NCI-H748 treated with DMSO at 0.1 percent for 48 hours (cell line): ENCODE measurements at regions not wholly inside any gene's neighbourhood (a gene's known extent, or its start where the extent isn't known, plus 50 kb on each side); places are given as distances from the start of the nearest gene placed in this dataset.

ENCODE experiments used
- DNase-seq: peaks from one replicate; lab custom pipeline; 2025; lab: John Stamatoyannopoulos, UW

DNA sequence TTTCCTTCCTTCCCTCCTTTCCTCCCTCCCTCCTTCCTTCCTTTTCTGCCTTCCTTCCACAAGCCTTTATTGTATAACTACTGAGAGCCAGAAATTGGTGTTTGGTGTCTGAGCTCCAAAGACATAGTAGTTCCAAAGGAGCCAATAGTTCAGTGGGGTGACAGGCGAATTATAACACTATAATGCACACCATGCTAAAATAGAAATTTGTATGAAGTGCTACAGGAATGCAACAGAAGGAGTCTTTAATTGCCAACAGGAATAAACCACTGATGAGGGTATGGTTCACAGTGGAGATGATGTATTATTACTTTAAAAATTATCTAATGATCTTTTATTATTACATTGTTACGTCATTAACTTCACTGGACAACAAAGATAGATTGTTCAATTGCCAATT, 158.8 kb upstream of the SP8 start:
- no peak for DNase-seq

DNA sequence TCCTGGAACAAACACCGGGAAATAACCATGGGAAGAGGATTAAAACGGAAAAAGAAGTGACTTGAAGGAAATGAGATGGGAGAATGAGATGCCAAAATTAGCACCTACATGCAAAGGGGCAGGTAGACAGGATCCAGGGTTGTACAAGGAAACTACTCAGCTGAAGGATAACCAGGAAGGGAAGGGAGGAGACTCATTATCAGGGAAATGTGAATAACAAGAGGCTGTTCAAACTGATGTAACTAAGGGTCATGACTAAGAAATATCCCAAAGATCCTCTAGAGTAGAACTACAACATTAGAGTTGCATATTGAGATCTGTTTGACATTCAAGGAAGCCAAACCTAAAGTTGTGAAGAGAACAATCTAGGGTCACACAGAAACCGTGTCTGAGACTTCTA, 166.2 kb upstream of the SP8 start:
- DNase-seq: no peak

DNA sequence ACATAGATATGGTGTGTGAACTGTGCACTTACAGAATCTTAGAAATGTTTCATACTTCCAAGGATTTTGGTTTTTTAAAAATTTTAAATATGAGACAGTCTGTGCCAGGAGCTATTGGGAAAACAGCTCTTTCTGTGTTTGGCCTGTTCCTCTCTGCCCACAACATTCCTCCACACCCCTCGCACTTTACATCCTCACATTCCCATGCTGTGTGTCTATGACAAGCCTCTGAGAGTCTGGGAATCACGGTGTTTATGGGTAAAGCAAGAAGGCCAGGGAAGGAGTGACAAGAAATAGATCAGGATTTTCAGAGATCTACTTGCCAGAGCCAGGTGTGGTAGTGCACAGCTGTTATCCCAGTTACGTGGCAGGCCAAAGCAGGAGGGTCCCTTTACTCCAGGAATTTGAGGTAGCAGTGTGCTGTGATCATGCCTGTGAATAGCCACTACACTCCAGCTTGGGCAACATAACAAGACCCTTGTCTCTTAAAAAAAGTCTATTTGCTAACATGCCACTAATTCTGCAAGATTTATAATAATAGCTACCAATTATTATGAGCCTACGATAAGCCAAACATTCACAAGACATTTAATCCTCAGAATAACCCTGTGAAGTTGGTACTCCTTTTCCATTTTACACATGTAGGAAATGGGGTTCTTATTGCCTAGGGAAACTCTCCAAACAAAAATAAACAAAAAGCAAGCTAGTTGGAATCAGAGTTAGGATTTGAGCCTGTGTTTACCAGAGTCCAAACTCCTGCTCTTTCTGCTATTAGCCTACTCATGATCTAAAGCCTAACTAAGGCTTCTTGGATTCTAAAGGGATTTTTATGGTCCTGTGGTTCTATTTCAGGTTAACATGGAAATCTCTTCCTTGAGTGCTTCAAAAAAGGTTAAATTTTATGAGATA, 168.3 kb upstream of the SP8 start:
- no peak for DNase-seq

DNA sequence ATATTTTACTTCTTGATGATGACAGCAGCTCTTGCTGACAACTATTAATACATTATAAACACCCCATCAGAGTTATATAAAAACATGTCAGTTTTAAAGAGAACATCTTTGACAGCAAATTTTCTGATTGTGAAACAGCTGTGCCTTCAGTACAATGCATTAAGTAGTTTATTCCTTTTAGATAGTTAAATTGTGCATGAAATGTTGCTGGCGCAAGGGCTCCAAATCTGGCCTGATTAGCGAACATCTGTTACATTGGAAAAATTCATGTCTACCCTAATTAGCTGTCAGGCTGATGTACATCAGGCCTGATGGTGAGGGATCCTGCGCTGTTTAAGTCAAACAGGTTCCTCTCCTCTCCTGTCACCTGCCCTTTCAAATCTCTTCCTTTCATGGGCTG, 171.9 kb upstream of the SP8 start:
- peak; percentile 91 for DNase-seq

DNA sequence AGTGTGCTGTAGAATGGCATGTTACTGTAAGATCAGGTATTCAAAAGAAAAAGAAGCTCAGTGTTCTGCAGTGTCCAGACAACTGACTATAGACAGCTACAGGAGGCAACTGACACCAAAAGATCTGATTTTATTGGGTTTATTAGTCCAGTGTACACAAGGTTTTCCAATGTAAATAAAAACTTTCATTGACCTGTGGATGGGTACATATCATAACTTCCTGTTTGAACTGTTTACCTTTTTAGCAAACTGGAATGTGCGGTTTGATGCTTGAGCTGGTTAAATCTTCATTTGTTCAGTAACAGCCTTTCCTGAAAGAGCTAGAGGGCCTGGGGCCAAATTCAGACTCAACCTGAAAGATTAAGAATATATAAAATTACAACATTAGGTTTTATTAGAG, 172.6 kb upstream of the SP8 start:
- DNase-seq: peak; percentile 90

DNA sequence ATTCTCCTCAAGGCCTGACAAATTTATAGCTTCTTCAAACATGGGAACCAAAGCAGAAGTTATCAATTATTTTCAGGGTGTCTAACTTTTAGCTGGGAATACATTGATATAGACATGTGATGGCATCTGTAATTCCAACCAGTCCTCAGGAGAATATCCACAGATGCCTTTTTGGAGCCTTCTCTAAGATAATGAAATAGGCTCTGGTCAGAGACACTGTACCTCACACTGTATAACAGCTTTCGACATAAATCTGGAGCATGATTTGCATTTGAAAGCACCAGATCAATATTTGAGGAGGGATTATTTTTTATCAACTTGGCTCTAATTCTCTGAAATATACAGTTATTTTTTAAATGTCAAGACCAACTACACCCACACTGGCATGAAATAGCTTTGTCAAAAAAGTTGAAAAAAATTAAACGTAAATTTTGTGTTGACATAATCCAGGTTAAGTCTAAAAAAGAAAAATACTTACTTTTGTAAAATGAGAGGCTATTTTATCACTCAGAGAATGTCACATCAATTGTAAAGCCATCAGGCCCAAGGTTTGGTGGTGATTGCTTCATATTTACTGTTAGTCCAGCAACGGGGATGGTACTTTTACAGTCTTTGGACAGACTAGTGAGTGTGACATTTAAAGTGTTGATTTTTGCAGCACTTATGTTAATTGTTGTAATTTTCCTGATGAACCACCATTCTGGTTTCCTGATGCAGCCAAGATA, 177.0 kb upstream of the SP8 start:
- peak; percentile 63 for DNase-seq

DNA sequence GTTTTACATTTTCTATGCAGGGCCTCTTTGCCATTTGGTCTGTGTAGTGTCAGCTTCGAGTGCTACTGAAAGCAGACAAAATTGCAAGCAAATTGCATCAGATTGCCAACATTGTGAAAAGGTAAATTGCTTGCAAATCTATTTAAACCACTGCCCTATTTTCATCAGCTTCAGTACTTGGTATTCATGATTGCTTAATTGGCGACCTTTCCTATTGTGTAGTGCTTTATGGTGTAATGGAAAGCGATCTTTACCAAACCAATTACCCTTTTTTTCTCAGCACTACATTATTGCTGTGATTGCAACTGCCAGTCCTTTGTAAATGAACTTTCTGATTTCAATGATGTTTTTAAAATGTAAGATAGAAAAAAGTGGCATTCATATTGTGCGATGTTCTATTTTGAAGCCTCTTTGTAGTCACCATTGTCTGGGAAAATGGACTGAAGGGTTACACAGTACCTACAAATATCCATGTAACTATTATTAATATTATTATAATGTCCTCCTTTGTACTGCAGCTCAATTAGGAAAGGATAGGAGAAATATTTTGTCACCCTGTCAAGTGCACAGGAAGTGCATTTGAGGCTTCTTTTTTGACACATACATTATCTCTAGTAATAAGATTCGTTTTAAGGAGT, 177.7 kb upstream of the SP8 start:
- DNase-seq: peak; percentile 99

DNA sequence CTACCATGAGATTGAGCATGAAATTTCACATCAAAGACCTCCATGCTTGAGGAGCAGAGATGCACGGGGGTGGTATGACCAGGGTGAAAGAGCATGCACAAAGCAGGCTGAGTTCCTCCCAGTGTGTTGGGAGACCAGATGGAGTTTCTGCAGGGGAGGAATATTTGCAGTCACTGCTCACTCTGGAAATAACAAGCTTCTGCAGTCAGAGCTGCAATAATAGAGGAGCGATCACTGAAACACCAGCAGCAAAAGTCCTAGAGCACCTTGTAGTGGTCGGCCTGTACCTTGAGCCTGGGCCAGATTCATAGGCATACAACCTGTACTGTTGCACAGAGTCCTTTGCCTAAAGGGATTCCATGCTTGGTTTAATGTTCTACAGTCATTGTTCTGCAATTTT, 184.5 kb upstream of the SP8 start:
- DNase-seq: no peak

DNA sequence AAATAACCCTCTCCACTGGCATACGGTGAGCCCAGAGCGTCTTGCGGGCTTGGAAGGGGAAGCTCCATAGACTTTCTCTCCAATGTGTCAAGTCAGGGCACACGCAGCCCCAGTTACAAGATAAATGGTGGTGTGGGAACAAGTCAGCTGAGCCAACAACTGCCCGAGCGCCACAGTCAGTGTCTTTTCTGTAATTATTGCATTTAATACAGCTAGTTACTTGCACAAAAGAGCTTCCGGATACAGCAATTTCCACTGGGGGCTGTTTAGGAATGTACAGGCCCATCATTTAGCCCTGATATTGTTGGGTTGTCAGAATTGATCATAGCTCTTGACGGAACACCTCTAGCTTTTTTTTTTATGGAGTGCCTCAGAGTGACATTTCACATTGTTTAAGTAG, 193.5 kb upstream of the SP8 start:
- DNase-seq: no peak

DNA sequence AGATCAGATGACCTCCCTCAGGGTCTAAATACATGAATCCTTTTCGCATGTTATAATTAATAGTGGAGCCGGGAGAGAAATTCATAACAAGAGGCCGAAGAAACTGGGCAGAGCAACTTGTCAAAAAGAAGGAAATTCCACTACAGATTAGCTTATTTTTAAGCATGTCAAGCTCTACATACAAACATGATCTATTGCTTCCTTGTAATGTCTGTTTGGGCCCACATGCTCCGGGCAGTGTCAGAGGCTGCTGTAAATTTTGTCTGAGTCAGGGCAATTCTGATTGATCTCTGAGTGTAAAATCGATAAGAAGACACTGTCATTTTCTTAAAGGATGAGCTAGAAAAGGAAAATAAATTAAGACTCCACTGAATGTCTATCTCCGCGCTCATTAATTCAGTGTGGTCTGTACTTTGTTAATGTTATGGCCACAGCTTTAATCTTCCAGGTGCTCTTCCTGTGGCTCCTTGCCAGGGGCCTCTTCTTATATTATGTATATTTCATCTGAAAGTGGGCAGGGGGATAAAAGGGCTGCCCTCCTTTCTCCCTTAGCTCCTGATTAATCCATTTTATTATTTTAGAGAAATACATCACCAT, 194.1 kb upstream of the SP8 start:
- no peak for DNase-seq

DNA sequence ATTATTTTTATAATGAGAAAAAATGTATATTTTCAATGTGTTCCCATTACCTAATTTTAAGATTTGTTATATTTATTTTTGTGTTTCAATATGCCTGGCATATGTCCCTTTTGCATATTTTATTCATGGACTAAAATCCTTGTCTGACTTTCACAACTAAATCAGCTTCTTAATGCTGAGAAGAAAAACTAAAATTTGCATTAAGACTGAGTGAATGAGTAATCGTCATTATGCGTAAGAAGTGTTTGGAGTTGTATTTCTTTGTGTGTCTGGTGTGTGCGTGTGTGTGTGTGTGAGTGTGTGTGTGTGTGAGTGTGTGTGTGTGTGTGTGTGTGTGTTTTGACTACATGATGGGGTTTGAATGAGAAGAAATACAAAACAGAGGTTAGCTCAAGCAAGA, 201.7 kb upstream of the SP8 start:
- no peak for DNase-seq

DNA sequence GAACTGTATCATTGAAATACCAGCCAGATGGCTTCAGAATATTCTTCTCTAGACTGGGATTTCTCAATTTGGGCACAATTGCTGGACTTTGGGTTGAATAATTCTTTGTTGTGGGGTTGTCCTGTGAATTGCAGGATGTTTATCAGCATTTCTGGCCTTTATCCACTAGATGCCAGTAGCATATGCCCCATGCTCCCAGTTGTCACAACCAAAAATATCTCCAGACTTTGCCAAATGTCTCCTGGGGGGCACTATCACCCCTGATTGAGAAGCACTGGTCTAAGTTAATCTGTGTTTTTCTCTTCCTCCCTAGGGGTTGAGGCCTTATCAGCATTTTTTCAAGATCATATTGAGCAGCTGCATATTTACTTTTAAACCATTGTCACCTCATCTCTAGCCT, 204.9 kb upstream of the SP8 start:
- DNase-seq: no peak

DNA sequence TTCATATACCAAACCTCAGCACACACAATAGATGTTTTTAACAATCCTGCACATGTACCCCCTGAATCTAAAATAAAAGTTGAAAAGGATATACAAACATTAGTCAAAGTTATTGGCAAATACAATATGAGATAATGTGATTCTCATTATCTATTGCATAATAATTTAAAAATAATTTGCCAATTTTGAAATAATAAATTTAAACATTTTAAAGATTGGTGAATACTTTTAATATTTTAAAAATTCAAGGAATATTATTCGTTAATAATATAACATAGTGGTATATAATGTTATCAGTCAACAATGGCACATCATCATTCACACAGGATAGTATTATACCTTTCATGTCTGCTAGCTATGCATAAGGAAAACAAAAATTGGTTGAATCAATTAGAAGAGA, 207.0 kb upstream of the SP8 start:
- DNase-seq: no peak

DNA sequence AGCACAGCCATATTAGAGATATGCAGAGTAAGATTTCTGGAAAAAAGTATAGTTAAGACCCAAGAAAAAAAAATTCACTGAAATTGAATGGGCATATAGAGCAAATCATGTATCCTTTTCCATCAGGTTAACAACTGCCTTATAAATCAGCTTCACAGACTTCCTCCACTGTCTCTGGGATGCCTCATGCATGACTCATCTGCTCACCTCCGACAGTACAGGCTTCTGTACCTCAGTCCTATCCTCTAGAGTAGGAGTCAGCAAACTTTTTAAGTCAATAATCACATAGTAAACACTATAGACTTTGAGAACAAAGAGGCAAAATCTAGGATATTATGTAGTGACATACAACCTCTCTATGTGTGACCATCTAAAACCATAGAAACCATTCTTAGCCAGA, 211.6 kb upstream of the SP8 start:
- DNase-seq: no peak

DNA sequence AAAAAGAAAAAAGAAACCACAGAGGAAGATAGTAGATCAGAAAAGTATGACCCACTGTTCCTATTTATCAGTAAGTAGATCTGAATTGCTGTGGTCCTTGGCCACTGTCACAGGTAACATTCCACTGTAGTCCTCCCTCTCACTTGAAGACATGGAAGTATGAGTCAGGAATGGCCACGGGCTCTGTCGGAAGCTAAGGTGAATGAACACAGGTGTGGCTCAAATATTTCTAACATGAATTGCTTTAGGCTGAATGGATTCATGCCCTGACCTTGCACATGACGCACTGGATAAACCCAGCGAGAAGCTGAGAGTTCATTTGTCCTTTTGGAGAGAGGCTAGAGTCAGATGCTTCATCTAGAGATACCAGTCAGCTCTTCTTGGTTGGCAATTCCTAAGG, 224.5 kb upstream of the SP8 start:
- no peak for DNase-seq

DNA sequence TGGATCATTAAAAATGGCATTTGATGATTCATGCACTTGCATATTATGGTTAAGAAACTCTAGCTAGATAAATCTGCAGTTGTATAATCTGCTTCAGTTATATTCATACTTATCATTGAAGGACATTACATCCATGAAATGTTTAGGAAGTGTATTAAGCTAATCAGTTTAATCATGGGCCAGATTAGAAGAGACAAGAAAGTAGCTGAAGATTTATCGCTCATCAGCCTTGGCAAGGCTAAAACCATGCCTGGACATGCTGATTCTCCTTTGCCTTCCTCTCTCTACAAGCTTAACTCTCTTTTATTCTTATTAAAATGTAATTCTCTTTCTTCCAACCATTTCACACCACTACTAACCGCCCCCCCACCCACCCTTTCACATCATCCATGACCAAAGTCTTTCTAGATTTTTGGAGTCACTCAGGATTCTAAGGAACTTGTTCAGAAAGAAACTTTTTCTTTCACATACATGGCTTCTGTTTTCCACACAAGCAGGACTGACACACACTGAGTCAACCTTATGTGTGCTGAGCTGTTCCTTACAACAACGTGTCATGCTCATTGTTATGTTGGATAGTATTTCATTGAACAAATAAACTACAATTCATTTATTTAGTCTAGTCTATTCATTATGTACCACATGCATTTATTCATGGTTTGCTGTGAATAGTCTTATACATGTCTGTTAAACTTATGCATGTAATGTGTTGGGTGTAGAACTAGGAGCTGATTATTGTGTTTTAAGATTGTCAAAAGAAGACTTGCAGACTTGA, 227.3 kb upstream of the SP8 start:
- no peak for DNase-seq

DNA sequence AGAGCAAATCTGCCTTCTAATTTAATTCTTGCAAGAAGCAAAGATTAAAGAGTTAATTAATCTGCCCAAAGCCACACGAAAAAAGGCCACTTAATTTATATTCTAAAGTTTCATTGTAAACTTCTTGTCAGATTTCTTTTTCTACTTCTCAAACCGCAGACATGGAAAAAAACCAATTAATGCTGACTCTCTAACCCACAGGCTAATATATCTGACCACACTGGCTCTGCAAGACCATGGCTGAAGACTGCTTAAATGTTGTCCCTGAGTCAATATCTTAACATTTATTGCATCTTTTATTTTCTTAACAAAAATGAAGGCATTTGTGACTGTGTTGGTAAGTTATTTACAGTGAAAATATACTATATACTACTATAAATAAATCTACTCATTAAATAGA, 234.0 kb upstream of the SP8 start:
- DNase-seq: no peak

DNA sequence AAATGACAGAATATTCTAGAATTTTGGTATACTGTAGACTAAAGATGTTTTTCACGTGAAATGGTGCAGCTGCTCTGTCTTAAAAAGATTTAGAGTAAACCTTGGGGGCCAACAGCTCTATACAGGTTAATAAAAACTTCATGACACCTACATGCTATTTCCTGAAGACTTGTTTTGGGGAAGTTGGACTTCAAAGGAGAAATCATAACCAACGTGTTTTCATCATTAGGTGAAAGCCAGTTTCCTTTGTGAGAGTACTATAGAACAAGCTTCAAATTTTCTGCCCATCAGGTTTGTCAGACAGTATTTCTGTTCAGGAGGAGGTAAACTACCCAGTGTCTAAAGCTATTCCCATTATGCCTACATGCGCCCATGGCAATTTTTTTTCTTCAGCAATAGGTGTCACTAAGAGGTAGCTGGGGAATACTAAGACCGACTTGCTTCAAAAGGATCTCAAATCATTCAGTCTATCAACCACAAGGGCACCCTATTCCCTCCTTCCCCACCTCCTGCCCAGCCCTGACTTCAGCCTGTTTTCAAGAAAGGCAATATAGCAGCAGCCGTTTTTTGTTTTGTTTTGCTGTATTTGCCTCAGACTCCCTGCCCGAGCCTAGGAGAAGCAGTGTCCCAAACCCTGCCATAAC, 237.3 kb upstream of the SP8 start:
- DNase-seq: no peak

DNA sequence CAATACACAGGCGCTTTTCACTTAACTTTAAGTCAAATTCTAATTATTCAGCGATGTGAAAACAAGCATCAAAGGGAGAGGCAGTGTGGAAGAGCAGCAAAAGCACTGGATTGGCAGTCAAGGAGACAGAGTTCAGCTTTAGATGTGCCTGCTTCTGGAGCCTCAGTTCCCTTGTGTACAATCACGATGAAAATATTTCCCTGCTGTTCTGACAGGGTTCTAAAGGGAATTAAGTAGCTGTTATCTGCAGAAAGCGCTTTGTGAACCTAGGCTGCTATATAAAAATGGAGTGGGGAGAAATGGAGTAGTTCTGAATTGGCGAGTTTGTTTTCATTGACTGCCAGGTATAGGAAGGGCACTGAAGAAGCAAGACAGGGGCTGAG, 237.8 kb upstream of the SP8 start:
- DNase-seq: no peak

DNA sequence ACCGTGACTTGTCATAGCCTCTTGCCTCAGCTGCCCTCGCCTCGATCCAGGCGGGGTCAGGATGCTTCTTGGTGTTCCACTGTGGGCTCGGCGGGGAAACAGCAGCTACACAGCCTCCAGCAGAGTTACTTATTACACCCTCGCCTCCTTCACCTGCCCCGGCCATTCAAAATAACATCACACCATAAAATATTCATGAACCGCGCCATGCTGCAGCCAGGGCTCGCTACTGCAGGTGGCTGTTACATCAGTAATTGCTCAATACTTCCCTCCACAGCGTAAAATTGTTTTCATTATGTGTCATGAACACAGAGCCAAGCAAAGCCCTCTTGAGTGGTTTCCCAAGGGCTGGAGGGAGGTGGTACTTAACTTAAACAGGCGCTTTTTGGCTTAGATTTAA, 241.5 kb upstream of the SP8 start:
- peak; percentile 95 for DNase-seq

DNA sequence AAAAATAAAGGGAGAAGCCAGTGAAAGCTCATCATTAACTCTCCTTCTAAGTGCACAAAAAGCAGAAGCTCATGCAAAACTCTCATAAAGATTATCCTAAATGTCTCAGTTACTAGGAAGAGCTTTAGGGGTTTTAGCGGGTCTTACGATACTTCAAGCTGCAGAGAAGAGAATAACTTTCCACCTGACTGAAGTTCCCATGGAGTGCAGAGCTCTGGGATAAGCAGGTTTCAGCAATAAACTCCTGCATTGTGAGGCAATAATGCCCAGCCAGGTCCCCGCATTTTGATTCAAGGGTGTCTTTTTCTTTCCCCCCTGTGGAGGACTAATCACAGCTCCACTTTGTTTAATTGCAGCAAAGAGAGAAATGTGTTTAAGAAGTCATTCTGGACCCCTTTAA, 241.9 kb upstream of the SP8 start:
- DNase-seq: peak; percentile 58
